K562 (cell line): ENCODE measurements at regions not wholly inside any gene's neighbourhood (a gene's known extent, or its start where the extent isn't known, plus 50 kb on each side); places are given as distances from the start of the nearest gene placed in this dataset.
"Not testable (repeated sequence)": the region's sequence is repeated elsewhere in the genome, so short reads cannot be mapped to it uniquely, and the experiment has no call there.

Experiments
- ATAC-seq: fragments of 200-7000 bp; cut with Tn5 transposase; 3 replicates; pipeline ENCODE4 v1.9.1; 2020; ENCODE audit warnings: moderate library complexity
- BruUV-seq: library from RNA; stranded (reverse); fragments of 400-500 nt; replicated peaks from 2 replicates; lab custom pipeline; 2021; lab: Mats Ljungman, UMichigan
- CTCF ChIA-PET: fragments of 300-600 bp; formaldehyde crosslinking; extraction: SDS; loops from one replicate; lab custom pipeline; 2021; ENCODE audit warnings: low intra/inter-chr PET ratio; lab: Yijun Ruan, JAX
- POLR2A ChIA-PET: fragments of 300-600, 350-650 bp; sonication (Branson Sonifier 250); formaldehyde crosslinking; extraction: SDS; loops from one replicate; lab custom pipeline; 2021; ENCODE audit warnings: antibody characterized with exemption, inconsistent platforms; lab: Yijun Ruan, JAX
- DNase-seq, 4 experiments: peaks; one replicate each; pipeline versions ENCODE4 v3.0.0 to v3.0.0-alpha.2; 2011 to 2018; ENCODE audit warnings: low spot score in 3 of 4, mixed read lengths in 3 of 4; ENCODE audit errors: extremely low read depth in 1 of 4
- FAIRE-seq: peaks from 2 replicates; lab custom pipeline; 2011; peaks lifted over from hg19 to GRCh38; lab: Jason Lieb, UNC
- H2AFZ ChIP-seq: 2 replicates; pipeline ENCODE4 v1.6.0; 2011; ENCODE audit warnings: low read depth, low read length, control low read depth, inconsistent platforms
- H3K27ac ChIP-seq: fragments of 200-600 bp; 3 replicates; pipeline ENCODE4 v1.8.0; 2011; ENCODE audit warnings: low read depth, mild to moderate bottlenecking, control low read depth, inconsistent platforms, low read length, moderate library complexity, mixed read lengths; ENCODE audit errors: extremely low read depth
- H3K27me3 ChIP-seq, 2 experiments: fragments of 300-600 bp in 1 of 2; 2 replicates in 1 of 2; 3 replicates in 1 of 2; pipeline versions ENCODE4 v1.6.0 to v1.8.0; 2011; ENCODE audit warnings: inconsistent platforms in 2 of 2, low read length in 2 of 2, mild to moderate bottlenecking in 1 of 2, mixed read lengths in 1 of 2, moderate library complexity in 1 of 2; ENCODE audit not compliant: control insufficient read depth in 2 of 2, insufficient read depth in 2 of 2
- H3K36me3 ChIP-seq: fragments of 300-600 bp; 3 replicates; pipeline ENCODE4 v1.8.0; 2011; ENCODE audit warnings: mild to moderate bottlenecking, low read length, inconsistent platforms; ENCODE audit not compliant: control insufficient read depth, insufficient read depth
- H3K4me1 ChIP-seq, 2 experiments: fragments of 200-600 bp in 1 of 2; replicated peaks in 1 of 2; 2 replicates in 1 of 2; 3 replicates in 1 of 2; pipeline versions ENCODE4 v1.5.1 to v1.8.0; 2011; ENCODE audit warnings: inconsistent platforms in 2 of 2, low read length in 2 of 2, mild to moderate bottlenecking in 1 of 2, mixed read lengths in 1 of 2, moderate library complexity in 1 of 2; ENCODE audit not compliant: control insufficient read depth in 2 of 2, insufficient read depth in 2 of 2
- H3K4me2 ChIP-seq: 2 replicates; pipeline ENCODE4 v1.6.1; 2011; ENCODE audit warnings: low read length, control low read depth, inconsistent platforms, mixed read lengths; ENCODE audit not compliant: insufficient read depth
- H3K4me3 ChIP-seq: fragments of 200-600 bp; sonication (generic), shearing (Covaris generic); 2 replicates; pipeline ENCODE4 v1.5.1; 2016; ENCODE audit warnings: control low read depth, inconsistent platforms
- H3K79me2 ChIP-seq: fragments of 200-600 bp; 3 replicates; pipeline ENCODE4 v1.8.0; 2011; ENCODE audit warnings: low read length, inconsistent platforms; ENCODE audit not compliant: control insufficient read depth, insufficient read depth
- H3K9ac ChIP-seq, 2 experiments: 2 replicates each; pipeline versions ENCODE4 v1.6.0 to v1.6.1; 2011; ENCODE audit warnings: low read depth in 2 of 2, low read length in 2 of 2, control low read depth in 1 of 2, inconsistent platforms in 1 of 2, mild to moderate bottlenecking in 1 of 2, mixed read lengths in 1 of 2; ENCODE audit not compliant: insufficient read depth in 1 of 2
- H3K9me1 ChIP-seq: one replicate; pipeline ENCODE4 v1.6.0; 2011; ENCODE audit warnings: inconsistent platforms, mild to moderate bottlenecking, low read length, moderate library complexity; ENCODE audit not compliant: control insufficient read depth, insufficient read depth
- H3K9me3 ChIP-seq: replicated peaks from 2 replicates; pipeline ENCODE4 v1.5.1; 2011; ENCODE audit warnings: low read depth, low read length, inconsistent platforms; ENCODE audit not compliant: control insufficient read depth, insufficient read depth
- H4K20me1 ChIP-seq: replicated peaks from 2 replicates; pipeline ENCODE4 v1.6.1; 2011; ENCODE audit warnings: low read length, inconsistent platforms, mixed read lengths; ENCODE audit not compliant: control insufficient read depth, insufficient read depth
- AFF4 ChIP-seq: sonication (generic); formaldehyde crosslinking; IDR thresholded peaks from 2 replicates; pipeline ENCODE4 v1.8.0; 2023; ENCODE audit warnings: mild to moderate bottlenecking, missing genetic modification reagents
- CREB3 ChIP-seq: fragments of 450-650 bp; conservative IDR thresholded peaks from 2 replicates; pipeline ENCODE4 v1.6.1; 2016; ENCODE audit warnings: missing genetic modification characterization, low read depth, mild to moderate bottlenecking, missing compliant biosample characterization, moderate library complexity
- KLF10 ChIP-seq: fragments of 250-450 bp; sonication (Bioruptor Pico); IDR thresholded peaks from 2 replicates; pipeline ENCODE4 v1.6.1; 2021; ENCODE audit warnings: matching md5 sums
- PURB ChIP-seq: sonication (generic); formaldehyde crosslinking; IDR thresholded peaks from 2 replicates; pipeline ENCODE4 v1.9.0; 2021; ENCODE audit warnings: low read depth, mild to moderate bottlenecking, missing genetic modification reagents
- SMAD3 ChIP-seq: fragments of 450-650 bp; formaldehyde crosslinking; conservative IDR thresholded peaks from 2 replicates; pipeline ENCODE4 v1.4.0; 2020; ENCODE audit warnings: mild to moderate bottlenecking
- STAT5A ChIP-seq: IDR thresholded peaks from 2 replicates; pipeline ENCODE4 v1.6.1; 2012; ENCODE audit warnings: low read length, inconsistent platforms, borderline replicate concordance
- ZNF354B ChIP-seq: fragments of 250-450 bp; sonication (Bioruptor Pico); IDR thresholded peaks from 2 replicates; pipeline ENCODE4 v1.4.0; 2020
- WGBS: fragments of 100-300 bp; shearing (Covaris generic); methylation state at CpG from one replicate; pipeline ENCODE4 v1.1.6; 2016; ENCODE audit warnings: low coverage, mixed read lengths; ENCODE audit not compliant: insufficient coverage; ENCODE audit errors: missing lambda C conversion rate; 5-methylcytosine and 5-hydroxymethylcytosine counted together
- in situ Hi-C: fragments of 300-500 bp; cut with MboI; formaldehyde crosslinking; loops from 4 replicates; pipeline ENCODE4 v1.15.0; 2018; ENCODE audit warnings: inconsistent platforms, mixed read lengths
- intact Hi-C: fragments of 100-400 bp; cut with micrococcal nuclease; formaldehyde crosslinking; loops from 2 replicates; pipeline ENCODE4 v1.14.2; 2022
- TF ChIP-seq, protein P1 (sequence below): IDR thresholded peaks from 2 replicates; pipeline ENCODE4 v1.6.1; 2011; ENCODE audit not compliant: insufficient read length; ENCODE audit errors: extremely low read depth

GRCh38 chr10:34892521-34892920 lies 77.4 kb upstream of the PARD3 start:
- DNase-seq, H3K4me3 ChIP-seq, BruUV-seq, POLR2A ChIA-PET, FAIRE-seq, ATAC-seq, H2AFZ ChIP-seq, H3K9ac ChIP-seq, H3K27ac ChIP-seq, H3K79me2 ChIP-seq, intact Hi-C loops, H3K4me2 ChIP-seq, H4K20me1 ChIP-seq, H3K4me1 ChIP-seq, CTCF ChIA-PET, H3K9me3 ChIP-seq, H3K36me3 ChIP-seq, in situ Hi-C loops, H3K9me1 ChIP-seq: not testable (repeated sequence)
- WGBS = 0% methylated on average over 5 of the region's 6 CpGs
- H3K27me3 ChIP-seq = peaks cover 0 to 20% of the 10 kb centered on the region in 2 experiments; a peak in 4 of 5 replicates

DNA sequence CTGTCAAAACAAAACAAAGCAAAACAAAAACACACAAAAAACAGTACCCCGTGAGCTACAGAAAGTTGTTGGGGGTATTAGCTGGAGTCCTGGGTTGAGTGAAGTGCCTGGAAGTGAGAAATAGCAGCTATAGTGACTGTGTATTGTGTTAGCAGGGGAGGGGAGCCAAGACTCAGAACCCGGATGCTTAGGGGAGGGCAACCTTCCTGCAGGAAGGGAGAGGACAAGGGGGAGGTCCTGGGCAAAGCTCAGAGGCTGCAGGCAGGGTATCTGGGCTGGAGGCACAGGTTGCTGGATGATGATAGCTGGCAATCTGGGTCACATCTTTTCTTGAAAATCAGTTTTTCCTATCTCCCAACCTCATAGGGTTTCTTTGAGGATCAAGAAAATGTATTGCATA lies 75.8 kb upstream of the PARD3 start:
- POLR2A ChIA-PET = no interaction called here
- Histone ChIP-seq H3K9me1 (no peaks in the 10 kb centered on the region), H3K4me2 (no peak overlapping the region), H3K79me2 (no peaks in the 10 kb centered on the region), H3K4me1 (no peaks in the 10 kb centered on the region), H3K9me3 (no peaks in the 10 kb centered on the region), H3K27me3 (peaks cover 0 to 17% of the 10 kb centered on the region in 2 experiments; a peak in 4 of 5 replicates), H3K27ac (no peak overlapping the region), H3K9ac (no peak overlapping the region), H3K36me3 (no peaks in the 10 kb centered on the region), H4K20me1 (no peaks in the 10 kb centered on the region), H3K4me3 (no peak overlapping the region), H2AFZ (no peak overlapping the region)
- FAIRE-seq (no peak), ATAC-seq (no peak), DNase-seq (no peak)
- BruUV-seq = no TSS peak
- intact Hi-C loops (no loop called here), in situ Hi-C loops (no loop called here)
- 0% methylated on average over 2 of the region's 2 CpGs for WGBS
- CTCF ChIA-PET = no interaction called here
- TF ChIP-seq ZNF354B (CRISPR knock-in tag) (no peak), AFF4 (CRISPR knock-in tag) (no peak), STAT5A (no peak), KLF10 (CRISPR knock-in tag) (no peak), SMAD3 (no peak), PURB (CRISPR knock-in tag) (no peak), CREB3 (tag) (no peak)
- TF ChIP-seq, protein P1, sequence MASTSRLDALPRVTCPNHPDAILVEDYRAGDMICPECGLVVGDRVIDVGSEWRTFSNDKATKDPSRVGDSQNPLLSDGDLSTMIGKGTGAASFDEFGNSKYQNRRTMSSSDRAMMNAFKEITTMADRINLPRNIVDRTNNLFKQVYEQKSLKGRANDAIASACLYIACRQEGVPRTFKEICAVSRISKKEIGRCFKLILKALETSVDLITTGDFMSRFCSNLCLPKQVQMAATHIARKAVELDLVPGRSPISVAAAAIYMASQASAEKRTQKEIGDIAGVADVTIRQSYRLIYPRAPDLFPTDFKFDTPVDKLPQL = no peak
